SU-DHL-6 (cell line): ENCODE measurements at regions not wholly inside any gene's neighbourhood (a gene's known extent, or its start where the extent isn't known, plus 50 kb on each side); places are given as distances from the start of the nearest gene placed in this dataset.

Experiments
- EZH2phosphoT487 ChIP-seq: fragments of 200-600 bp; sonication (generic), shearing (Covaris generic); conservative IDR thresholded peaks from 2 replicates; pipeline ENCODE4 v1.6.1; 2018; ENCODE audit warnings: mild to moderate bottlenecking, antibody characterized with exemption, low read length, moderate library complexity, mixed read lengths
- TF ChIP-seq, protein P1 (sequence below): fragments of 200-600 bp; sonication (generic); IDR thresholded peaks from one replicate; pipeline ENCODE4 v1.5.1; 2017; ENCODE audit warnings: antibody characterized with exemption, mild to moderate bottlenecking, low read length, moderate library complexity; ENCODE audit not compliant: insufficient read depth, poor library complexity, severe bottlenecking

DNA sequence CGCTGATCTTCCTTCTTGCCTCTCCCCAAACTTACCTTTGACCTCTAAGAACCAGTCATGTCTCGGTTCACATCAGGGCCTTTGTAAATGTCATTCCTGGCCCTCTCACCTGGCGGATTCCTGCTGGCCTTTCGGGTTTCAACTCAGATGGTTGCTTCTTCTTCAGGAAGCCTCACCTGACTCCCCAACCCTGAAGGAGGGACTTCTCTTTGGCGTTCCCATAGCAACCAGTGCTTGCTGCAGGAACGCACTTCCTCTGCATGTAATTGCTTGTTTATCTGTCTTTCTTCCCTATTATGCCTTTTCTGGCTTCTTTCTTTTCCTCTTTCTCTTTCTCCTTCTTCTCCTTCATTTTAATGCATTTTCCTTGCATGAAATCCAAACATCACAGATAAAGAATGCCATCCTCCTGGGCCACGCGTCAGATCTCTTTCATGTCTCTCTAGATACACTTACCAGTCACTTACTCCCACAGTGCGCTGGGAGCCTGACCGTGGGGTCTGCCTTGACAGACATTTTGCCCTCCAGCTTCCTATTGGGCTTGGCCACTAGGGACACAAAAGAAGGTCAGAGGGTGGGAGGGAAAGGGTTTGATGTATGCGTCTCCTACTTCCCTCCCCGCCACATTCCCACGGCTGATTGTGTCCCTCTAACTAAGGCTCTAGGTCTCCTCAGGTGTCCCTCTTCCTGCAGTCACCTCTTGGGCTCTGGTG is 295.7 kb upstream of the TSHZ2 start:
- TF ChIP-seq, protein P1, sequence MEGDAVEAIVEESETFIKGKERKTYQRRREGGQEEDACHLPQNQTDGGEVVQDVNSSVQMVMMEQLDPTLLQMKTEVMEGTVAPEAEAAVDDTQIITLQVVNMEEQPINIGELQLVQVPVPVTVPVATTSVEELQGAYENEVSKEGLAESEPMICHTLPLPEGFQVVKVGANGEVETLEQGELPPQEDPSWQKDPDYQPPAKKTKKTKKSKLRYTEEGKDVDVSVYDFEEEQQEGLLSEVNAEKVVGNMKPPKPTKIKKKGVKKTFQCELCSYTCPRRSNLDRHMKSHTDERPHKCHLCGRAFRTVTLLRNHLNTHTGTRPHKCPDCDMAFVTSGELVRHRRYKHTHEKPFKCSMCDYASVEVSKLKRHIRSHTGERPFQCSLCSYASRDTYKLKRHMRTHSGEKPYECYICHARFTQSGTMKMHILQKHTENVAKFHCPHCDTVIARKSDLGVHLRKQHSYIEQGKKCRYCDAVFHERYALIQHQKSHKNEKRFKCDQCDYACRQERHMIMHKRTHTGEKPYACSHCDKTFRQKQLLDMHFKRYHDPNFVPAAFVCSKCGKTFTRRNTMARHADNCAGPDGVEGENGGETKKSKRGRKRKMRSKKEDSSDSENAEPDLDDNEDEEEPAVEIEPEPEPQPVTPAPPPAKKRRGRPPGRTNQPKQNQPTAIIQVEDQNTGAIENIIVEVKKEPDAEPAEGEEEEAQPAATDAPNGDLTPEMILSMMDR = no peak
- TF ChIP-seq EZH2phosphoT487 = no peak
